ENCODE measurements at regions not wholly inside any gene's neighbourhood (a gene's known extent, or its start where the extent isn't known, plus 50 kb on each side); places are given as distances from the start of the nearest gene placed in this dataset.

DNA sequence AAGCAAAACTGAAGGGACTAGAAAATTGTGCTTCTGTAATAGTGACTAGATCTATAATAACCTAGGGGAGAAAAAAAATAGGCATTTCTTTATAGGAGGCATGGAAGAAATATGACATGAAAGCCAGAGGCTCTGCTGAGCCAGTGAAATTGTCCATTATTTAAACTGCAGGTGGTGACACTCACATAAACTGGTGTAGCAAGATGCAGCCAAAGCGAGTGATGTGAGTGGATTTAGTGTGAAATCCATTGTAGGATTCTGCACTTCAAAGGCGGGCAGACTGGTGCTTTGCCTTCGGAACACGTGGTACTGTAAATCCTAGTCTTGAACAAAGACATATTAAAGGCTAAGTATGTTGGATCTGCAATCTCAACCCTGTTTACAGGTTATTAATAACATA lies 361.9 kb downstream of the TBC1D4 start:
- TF ChIP-seq, protein P1, sequence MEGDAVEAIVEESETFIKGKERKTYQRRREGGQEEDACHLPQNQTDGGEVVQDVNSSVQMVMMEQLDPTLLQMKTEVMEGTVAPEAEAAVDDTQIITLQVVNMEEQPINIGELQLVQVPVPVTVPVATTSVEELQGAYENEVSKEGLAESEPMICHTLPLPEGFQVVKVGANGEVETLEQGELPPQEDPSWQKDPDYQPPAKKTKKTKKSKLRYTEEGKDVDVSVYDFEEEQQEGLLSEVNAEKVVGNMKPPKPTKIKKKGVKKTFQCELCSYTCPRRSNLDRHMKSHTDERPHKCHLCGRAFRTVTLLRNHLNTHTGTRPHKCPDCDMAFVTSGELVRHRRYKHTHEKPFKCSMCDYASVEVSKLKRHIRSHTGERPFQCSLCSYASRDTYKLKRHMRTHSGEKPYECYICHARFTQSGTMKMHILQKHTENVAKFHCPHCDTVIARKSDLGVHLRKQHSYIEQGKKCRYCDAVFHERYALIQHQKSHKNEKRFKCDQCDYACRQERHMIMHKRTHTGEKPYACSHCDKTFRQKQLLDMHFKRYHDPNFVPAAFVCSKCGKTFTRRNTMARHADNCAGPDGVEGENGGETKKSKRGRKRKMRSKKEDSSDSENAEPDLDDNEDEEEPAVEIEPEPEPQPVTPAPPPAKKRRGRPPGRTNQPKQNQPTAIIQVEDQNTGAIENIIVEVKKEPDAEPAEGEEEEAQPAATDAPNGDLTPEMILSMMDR (IDR thresholded peaks at IDR 0.05 in 4 of 5, conservative IDR thresholded peaks at IDR 0.05 in 1 of 5), result no peak
- TF ChIP-seq POLR2A (IDR thresholded peaks at IDR 0.05), result no peak

Measured in gastrocnemius medialis (tissue), 4 donors.